ENCODE measurements at regions not wholly inside any gene's neighbourhood (a gene's known extent, or its start where the extent isn't known, plus 50 kb on each side); places are given as distances from the start of the nearest gene placed in this dataset.

- no peak for DNase-seq (ENCODE audit: extremely low read depth, low read depth)
- TF ChIP-seq CTCF (IDR thresholded peaks at IDR 0.05; ENCODE audit: low read depth, low read length): no peak
Measured at GRCh38 chr9:81174023-81174422, 515.3 kb downstream of the TLE1 start.

GRCh38 chr9:81171689-81172088, 517.7 kb downstream of the TLE1 start:
- TF ChIP-seq CTCF (IDR thresholded peaks at IDR 0.05; ENCODE audit: low read depth, low read length): no peak
- DNase-seq (ENCODE audit: extremely low read depth, low read depth): no peak

GRCh38 chr9:81162361-81162760, 527.0 kb downstream of the TLE1 start:
- no peak for DNase-seq (ENCODE audit: extremely low read depth, low read depth)
- no peak for TF ChIP-seq CTCF (IDR thresholded peaks at IDR 0.05; ENCODE audit: low read depth, low read length)

- TF ChIP-seq CTCF (IDR thresholded peaks at IDR 0.05; ENCODE audit: low read depth, low read length): no peak
- DNase-seq (ENCODE audit: extremely low read depth, low read depth): no peak
Measured at GRCh38 chr9:81156381-81156780, 533.0 kb downstream of the TLE1 start.

GRCh38 chr9:81150016-81150625, 539.2 kb downstream of the TLE1 start:
- no peak for TF ChIP-seq CTCF (IDR thresholded peaks at IDR 0.05; ENCODE audit: low read depth, low read length)
- no peak for DNase-seq (ENCODE audit: extremely low read depth, low read depth)

GRCh38 chr9:81146684-81147337, 542.5 kb downstream of the TLE1 start:
- no peak for DNase-seq (ENCODE audit: extremely low read depth, low read depth)
- TF ChIP-seq CTCF (IDR thresholded peaks at IDR 0.05; ENCODE audit: low read depth, low read length): no peak

GRCh38 chr9:81146241-81146640, 543.1 kb downstream of the TLE1 start:
- TF ChIP-seq CTCF (IDR thresholded peaks at IDR 0.05; ENCODE audit: low read depth, low read length): no peak
- no peak for DNase-seq (ENCODE audit: extremely low read depth, low read depth)

Measured in AG09319 (cell line).